T47D (cell line): ENCODE measurements at regions not wholly inside any gene's neighbourhood (a gene's known extent, or its start where the extent isn't known, plus 50 kb on each side); places are given as distances from the start of the nearest gene placed in this dataset.

Experiments used
- DNase-seq, 2 experiments: peaks; one replicate each; pipeline versions ENCODE4 v3.0.0 to v3.0.0-alpha.2; 2011 to 2012; ENCODE audit warnings: low read depth in 1 of 2, low spot score in 1 of 2
- JUND ChIP-seq: IDR thresholded peaks from 2 replicates; pipeline ENCODE4 v1.6.1; 2012; ENCODE audit warnings: low read depth
- in situ Hi-C: cut with HindIII; loops from 2 replicates; pipeline ENCODE4 v1.10.0; 2016; ENCODE audit warnings: low sequenced_read_pairs, low pct_unique_long_range_greater_than_20kb

- TF ChIP-seq JUND: no peak
- no peak for DNase-seq
- in situ Hi-C loops: no loop called here
Measured at GRCh38 chr11:29025001-29025400, 916.8 kb downstream of the METTL15 start.

GRCh38 chr11:29024386-29024785 lies 916.2 kb downstream of the METTL15 start:
- DNase-seq: no peak
- in situ Hi-C loops: no loop called here
- TF ChIP-seq JUND: no peak

- DNase-seq: no peak
- in situ Hi-C loops: no loop called here
- TF ChIP-seq JUND: no peak
Measured at GRCh38 chr11:29023761-29024160, 915.6 kb downstream of the METTL15 start.

GRCh38 chr11:29022676-29023075 lies 914.5 kb downstream of the METTL15 start:
- in situ Hi-C loops: no loop called here
- no peak for TF ChIP-seq JUND
- DNase-seq: no peak

GRCh38 chr11:29019960-29020683 lies 911.9 kb downstream of the METTL15 start:
- in situ Hi-C loops: no loop called here
- TF ChIP-seq JUND: no peak
- DNase-seq: no peak

- no peak for DNase-seq
- in situ Hi-C loops: no loop called here
- no peak for TF ChIP-seq JUND
Measured at GRCh38 chr11:29018631-29019030, 910.4 kb downstream of the METTL15 start.

- in situ Hi-C loops: no loop called here
Measured at GRCh38 chr11:29017941-29018340, 909.8 kb downstream of the METTL15 start.

GRCh38 chr11:29012507-29012906 lies 904.3 kb downstream of the METTL15 start:
- no peak for DNase-seq
- TF ChIP-seq JUND: no peak
- in situ Hi-C loops: no loop called here

More at GRCh38 chr11:29017941-29018340, 909.8 kb downstream of the METTL15 start:
- DNase-seq: no peak
- no peak for TF ChIP-seq JUND

- TF ChIP-seq JUND: no peak
- DNase-seq: no peak
- in situ Hi-C loops: no loop called here
Measured at GRCh38 chr11:29009426-29009825, 901.2 kb downstream of the METTL15 start.

GRCh38 chr11:29008481-29008880 lies 900.3 kb downstream of the METTL15 start:
- no peak for TF ChIP-seq JUND
- no peak for DNase-seq

GRCh38 chr11:29006668-29007067 lies 898.5 kb downstream of the METTL15 start:
- DNase-seq: no peak
- TF ChIP-seq JUND: no peak
- in situ Hi-C loops: no loop called here

More at GRCh38 chr11:29008481-29008880, 900.3 kb downstream of the METTL15 start:
- in situ Hi-C loops: no loop called here

GRCh38 chr11:29005401-29005980 lies 897.3 kb downstream of the METTL15 start:
- DNase-seq: peak in 1 of 2 experiments; percentile 41
- TF ChIP-seq JUND: no peak
- in situ Hi-C loops: no loop called here

- no peak for TF ChIP-seq JUND
- DNase-seq: no peak
- in situ Hi-C loops: no loop called here
Measured at GRCh38 chr11:29002816-29003215, 894.6 kb downstream of the METTL15 start.
